Endodermal cell (in vitro differentiated cells): ENCODE measurements at regions not wholly inside any gene's neighbourhood (a gene's known extent, or its start where the extent isn't known, plus 50 kb on each side); places are given as distances from the start of the nearest gene placed in this dataset.

Experiments
- DNase-seq: peaks from one replicate; pipeline ENCODE4 v3.0.0-alpha.2; 2017
- H3K27ac ChIP-seq: 2 replicates; pipeline ENCODE4 v1.5.1; 2013; ENCODE audit warnings: mild to moderate bottlenecking, low read depth, low read length, moderate library complexity
- H3K27me3 ChIP-seq: 2 replicates; pipeline ENCODE4 v1.6.1; 2013; ENCODE audit warnings: mild to moderate bottlenecking, low read length, moderate library complexity; ENCODE audit not compliant: insufficient read depth, control insufficient read depth, poor library complexity, severe bottlenecking
- H3K36me3 ChIP-seq: 2 replicates; pipeline ENCODE4 v1.7.0; 2013; ENCODE audit warnings: mild to moderate bottlenecking, low read length, moderate library complexity; ENCODE audit not compliant: control insufficient read depth, insufficient read depth
- H3K4me1 ChIP-seq: one replicate; pipeline ENCODE4 v1.7.0; 2013; ENCODE audit warnings: low read length; ENCODE audit not compliant: control insufficient read depth, insufficient read depth
- H3K4me3 ChIP-seq: 2 replicates; pipeline ENCODE4 v1.5.1; 2013; ENCODE audit warnings: mild to moderate bottlenecking, low read length, moderate library complexity
- H3K9ac ChIP-seq: 2 replicates; pipeline ENCODE4 v1.6.1; 2013; ENCODE audit warnings: mild to moderate bottlenecking, low read length, moderate library complexity; ENCODE audit not compliant: poor library complexity, severe bottlenecking; ENCODE audit errors: extremely low read depth
- H3K9me3 ChIP-seq: 2 replicates; pipeline ENCODE4 v1.6.1; 2013; ENCODE audit warnings: mild to moderate bottlenecking, low read length, moderate library complexity; ENCODE audit not compliant: control insufficient read depth
- H3K27ac Mint-ChIP-seq: 2 replicates; pipeline ENCODE4 v1.8.0; 2020; ENCODE audit warnings: mixed read lengths
- H3K27me3 Mint-ChIP-seq: 2 replicates; pipeline ENCODE4 v1.8.0; 2021; ENCODE audit warnings: mild to moderate bottlenecking, mixed read lengths; ENCODE audit not compliant: insufficient read depth
- H3K36me3 Mint-ChIP-seq: 2 replicates; pipeline ENCODE4 v1.8.0; 2020; ENCODE audit warnings: low read depth, mixed read lengths
- H3K4me1 Mint-ChIP-seq: 2 replicates; pipeline ENCODE4 v1.8.0; 2020; ENCODE audit warnings: mixed read lengths
- H3K4me3 Mint-ChIP-seq: 2 replicates; pipeline ENCODE4 v1.8.0; 2020; ENCODE audit warnings: mild to moderate bottlenecking, moderate library complexity, mixed read lengths
- H3K9me3 Mint-ChIP-seq: 2 replicates; pipeline ENCODE4 v1.8.0; 2020; ENCODE audit warnings: mild to moderate bottlenecking, mixed read lengths
- WGBS, 2 experiments: methylation state at CpG; one replicate each; pipeline versions ENCODE4 v1.1.5 to v1.1.7; 2013; ENCODE audit warnings: missing lambda C conversion rate in 2 of 2, mixed read lengths in 1 of 2; ENCODE audit not compliant: insufficient coverage in 1 of 2, insufficient read length in 1 of 2; 5-methylcytosine and 5-hydroxymethylcytosine counted together
- TF ChIP-seq, protein P1 (sequence below): fragments of 200-600 bp; sonication (generic); conservative IDR thresholded peaks from 2 replicates; pipeline ENCODE4 v1.5.0; 2021; ENCODE audit warnings: antibody characterized with exemption, mild to moderate bottlenecking

DNA sequence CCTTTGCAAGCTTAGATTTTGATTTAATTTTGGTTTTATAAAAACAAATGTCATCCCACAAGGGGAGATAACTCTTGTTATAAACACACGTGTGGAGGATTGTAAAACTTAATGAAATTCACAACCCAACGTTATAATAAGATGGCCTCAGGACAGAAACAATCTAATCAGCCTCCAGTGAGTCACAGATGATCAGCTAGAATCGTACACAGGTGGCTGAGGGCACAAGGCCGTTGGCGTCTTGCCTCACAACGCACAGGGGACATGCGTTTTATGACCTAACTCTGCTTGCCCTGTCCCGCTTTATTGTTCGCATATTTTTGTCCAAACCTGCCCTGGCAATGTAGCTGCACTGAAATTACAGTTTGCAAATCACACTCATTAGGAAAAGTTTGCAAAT is 121.9 kb upstream of the PDZRN3 start:
- Histone ChIP-seq H3K4me1 (no peaks in the 10 kb centered on the region), H3K36me3 (no peaks in the 10 kb centered on the region), H3K9ac (no peak overlapping the region), H3K9me3 (no peaks in the 10 kb centered on the region), H3K4me3 (no peak overlapping the region), H3K27me3 (no peaks in the 10 kb centered on the region), H3K27ac (no peak overlapping the region)
- 92 to 96% methylated on average over 7 to 9 of the region's 9 CpGs for WGBS, 2 experiments
- TF ChIP-seq, protein P1, sequence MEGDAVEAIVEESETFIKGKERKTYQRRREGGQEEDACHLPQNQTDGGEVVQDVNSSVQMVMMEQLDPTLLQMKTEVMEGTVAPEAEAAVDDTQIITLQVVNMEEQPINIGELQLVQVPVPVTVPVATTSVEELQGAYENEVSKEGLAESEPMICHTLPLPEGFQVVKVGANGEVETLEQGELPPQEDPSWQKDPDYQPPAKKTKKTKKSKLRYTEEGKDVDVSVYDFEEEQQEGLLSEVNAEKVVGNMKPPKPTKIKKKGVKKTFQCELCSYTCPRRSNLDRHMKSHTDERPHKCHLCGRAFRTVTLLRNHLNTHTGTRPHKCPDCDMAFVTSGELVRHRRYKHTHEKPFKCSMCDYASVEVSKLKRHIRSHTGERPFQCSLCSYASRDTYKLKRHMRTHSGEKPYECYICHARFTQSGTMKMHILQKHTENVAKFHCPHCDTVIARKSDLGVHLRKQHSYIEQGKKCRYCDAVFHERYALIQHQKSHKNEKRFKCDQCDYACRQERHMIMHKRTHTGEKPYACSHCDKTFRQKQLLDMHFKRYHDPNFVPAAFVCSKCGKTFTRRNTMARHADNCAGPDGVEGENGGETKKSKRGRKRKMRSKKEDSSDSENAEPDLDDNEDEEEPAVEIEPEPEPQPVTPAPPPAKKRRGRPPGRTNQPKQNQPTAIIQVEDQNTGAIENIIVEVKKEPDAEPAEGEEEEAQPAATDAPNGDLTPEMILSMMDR = no peak
- H3K9me3 Mint-ChIP-seq = no peaks in the 10 kb centered on the region
- H3K36me3 Mint-ChIP-seq = no peaks in the 10 kb centered on the region
- no peak for DNase-seq
- no peaks in the 10 kb centered on the region for H3K4me1 Mint-ChIP-seq
- no peak overlapping the region for H3K4me3 Mint-ChIP-seq
- H3K27ac Mint-ChIP-seq = no peak overlapping the region
- H3K27me3 Mint-ChIP-seq = no peaks in the 10 kb centered on the region

DNA sequence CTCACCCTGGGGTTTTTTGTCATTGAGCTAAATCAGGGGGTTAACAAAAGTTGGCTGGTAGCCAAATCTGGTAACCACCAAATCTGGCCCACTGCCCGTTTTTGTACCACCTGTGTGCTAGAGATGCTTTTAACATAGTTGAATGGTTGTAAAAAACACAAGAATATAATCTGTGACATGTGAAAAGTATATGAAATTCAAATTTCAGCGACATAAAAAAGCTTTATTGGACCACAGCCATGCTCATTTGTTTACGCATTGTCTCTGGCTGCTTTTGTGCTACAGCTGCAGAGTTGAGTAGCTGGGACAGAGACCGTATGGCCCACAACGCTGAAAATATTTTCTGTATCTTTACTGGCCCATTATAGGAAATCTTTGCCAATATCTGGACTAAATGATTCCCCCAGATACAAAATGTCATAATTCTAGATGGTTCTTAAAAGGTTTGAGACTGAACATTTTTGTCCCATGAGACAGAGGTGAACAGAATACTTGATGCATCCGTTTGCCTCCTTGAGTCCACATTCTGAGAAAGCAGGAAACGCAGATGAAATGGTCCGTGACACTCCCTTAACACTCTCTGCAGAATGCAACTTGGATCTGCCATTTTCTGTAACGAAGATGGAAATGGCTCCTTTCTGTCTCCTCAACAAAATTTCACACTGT is 120.9 kb upstream of the PDZRN3 start:
- H3K4me3 Mint-ChIP-seq = no peak overlapping the region
- H3K4me3 ChIP-seq = no peak overlapping the region
- H3K36me3 ChIP-seq = no peaks in the 10 kb centered on the region
- no peaks in the 10 kb centered on the region for H3K27me3 Mint-ChIP-seq
- H3K9me3 Mint-ChIP-seq = no peaks in the 10 kb centered on the region
- no peak overlapping the region for H3K9ac ChIP-seq
- no peak overlapping the region for H3K27ac ChIP-seq
- 91 to 94% methylated on average over 7 to 9 of the region's 9 CpGs for WGBS, 2 experiments
- H3K27ac Mint-ChIP-seq = no peak overlapping the region
- TF ChIP-seq, protein P1 = no peak
- H3K4me1 ChIP-seq = no peaks in the 10 kb centered on the region
- H3K36me3 Mint-ChIP-seq = no peaks in the 10 kb centered on the region
- no peaks in the 10 kb centered on the region for H3K27me3 ChIP-seq
- H3K9me3 ChIP-seq = no peaks in the 10 kb centered on the region
- no peak for DNase-seq
- H3K4me1 Mint-ChIP-seq = no peaks in the 10 kb centered on the region

- Histone ChIP-seq H3K4me1 (no peaks in the 10 kb centered on the region), H3K9me3 (no peaks in the 10 kb centered on the region), H3K9ac (no peak overlapping the region), H3K36me3 (no peaks in the 10 kb centered on the region), H3K27me3 (no peaks in the 10 kb centered on the region), H3K27ac (no peak overlapping the region), H3K4me3 (no peak overlapping the region)
- WGBS, 2 experiments = 92 to 93% methylated on average over 3 to 4 of the region's 4 CpGs
- Mint-ChIP-seq H3K27me3 (no peaks in the 10 kb centered on the region), H3K27ac (no peak overlapping the region), H3K9me3 (no peaks in the 10 kb centered on the region), H3K4me3 (no peak overlapping the region), H3K4me1 (no peaks in the 10 kb centered on the region), H3K36me3 (no peaks in the 10 kb centered on the region)
- TF ChIP-seq, protein P1 = no peak
- no peak for DNase-seq
Observed at GRCh38 chr3:73743551-73743950, 118.8 kb upstream of the PDZRN3 start.
